Keratinocyte (primary cell): ENCODE measurements at regions not wholly inside any gene's neighbourhood (a gene's known extent, or its start where the extent isn't known, plus 50 kb on each side); places are given as distances from the start of the nearest gene placed in this dataset.

Experiments used
- EZH2 ChIP-seq: IDR thresholded peaks from one replicate; pipeline ENCODE4 v1.6.1; 2012; ENCODE audit warnings: inconsistent platforms, mild to moderate bottlenecking, low read length, moderate library complexity
- TF ChIP-seq, protein P1 (sequence below), 3 experiments: IDR thresholded peaks in 1 of 3; conservative IDR thresholded peaks in 1 of 3; optimal IDR thresholded peaks in 1 of 3; 2 replicates in 2 of 3; 3 replicates in 1 of 3; pipeline versions ENCODE3 to v1.5.1; 2011; ENCODE audit warnings: low read length in 3 of 3, mild to moderate bottlenecking in 3 of 3, moderate library complexity in 2 of 3, control low read depth in 1 of 3, inconsistent platforms in 1 of 3; ENCODE audit not compliant: insufficient read depth in 2 of 3; ENCODE audit errors: extremely low read depth in 1 of 3

DNA sequence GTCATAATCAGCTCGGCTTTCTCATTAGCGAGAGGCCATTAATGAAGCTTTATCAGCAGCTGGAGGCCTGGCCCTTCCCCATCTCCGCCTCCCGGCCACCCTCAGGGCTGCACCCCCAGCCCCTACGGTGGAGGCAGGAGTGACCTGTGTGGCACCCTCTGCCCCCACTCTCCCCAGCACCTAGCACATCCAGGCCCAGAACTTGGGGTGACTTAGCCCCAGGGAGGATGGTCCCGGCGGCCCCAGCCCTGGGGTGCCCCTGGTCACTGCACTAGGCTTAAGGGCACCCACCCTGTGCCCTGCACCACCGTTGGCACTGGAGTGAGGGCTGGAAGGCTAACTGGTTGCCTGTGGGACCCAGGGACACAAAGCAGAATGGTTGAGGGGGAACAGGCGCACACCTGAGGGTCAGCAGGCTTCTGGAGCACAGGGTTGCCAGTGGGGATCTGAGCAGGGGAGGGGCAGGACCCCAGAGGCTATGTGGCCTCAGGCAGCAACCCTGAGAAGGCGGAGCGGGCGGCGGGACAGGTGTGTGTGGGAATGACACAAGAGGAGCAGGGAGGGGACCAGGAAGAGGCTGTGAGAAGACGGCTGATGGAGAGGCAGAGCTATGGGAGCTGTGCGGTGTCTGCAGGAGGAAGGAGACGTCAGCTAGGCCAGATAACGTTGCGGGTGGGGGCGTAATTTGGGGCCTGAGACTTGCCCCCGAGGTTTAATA, 120.2 kb downstream of the FAM53A start:
- TF ChIP-seq, protein P1, sequence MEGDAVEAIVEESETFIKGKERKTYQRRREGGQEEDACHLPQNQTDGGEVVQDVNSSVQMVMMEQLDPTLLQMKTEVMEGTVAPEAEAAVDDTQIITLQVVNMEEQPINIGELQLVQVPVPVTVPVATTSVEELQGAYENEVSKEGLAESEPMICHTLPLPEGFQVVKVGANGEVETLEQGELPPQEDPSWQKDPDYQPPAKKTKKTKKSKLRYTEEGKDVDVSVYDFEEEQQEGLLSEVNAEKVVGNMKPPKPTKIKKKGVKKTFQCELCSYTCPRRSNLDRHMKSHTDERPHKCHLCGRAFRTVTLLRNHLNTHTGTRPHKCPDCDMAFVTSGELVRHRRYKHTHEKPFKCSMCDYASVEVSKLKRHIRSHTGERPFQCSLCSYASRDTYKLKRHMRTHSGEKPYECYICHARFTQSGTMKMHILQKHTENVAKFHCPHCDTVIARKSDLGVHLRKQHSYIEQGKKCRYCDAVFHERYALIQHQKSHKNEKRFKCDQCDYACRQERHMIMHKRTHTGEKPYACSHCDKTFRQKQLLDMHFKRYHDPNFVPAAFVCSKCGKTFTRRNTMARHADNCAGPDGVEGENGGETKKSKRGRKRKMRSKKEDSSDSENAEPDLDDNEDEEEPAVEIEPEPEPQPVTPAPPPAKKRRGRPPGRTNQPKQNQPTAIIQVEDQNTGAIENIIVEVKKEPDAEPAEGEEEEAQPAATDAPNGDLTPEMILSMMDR (optimal IDR thresholded peaks at IDR 0.05 in 1 of 3, IDR thresholded peaks at IDR 0.05 in 1 of 3, conservative IDR thresholded peaks at IDR 0.05 in 1 of 3; ENCODE audit: extremely low read depth in 1 of 3, insufficient read depth in 2 of 3, low read length in 3 of 3), result no peak
- TF ChIP-seq EZH2, result no peak
